ENCODE measurements at regions not wholly inside any gene's neighbourhood (a gene's known extent, or its start where the extent isn't known, plus 50 kb on each side); places are given as distances from the start of the nearest gene placed in this dataset.

GRCh38 chr2:33786881-33787280, 187.8 kb upstream of the FAM98A start:
- no peak for DNase-seq (ENCODE audit: low read depth)

GRCh38 chr2:33785201-33786106, 186.4 kb upstream of the FAM98A start:
- peak; percentile 12 for DNase-seq (ENCODE audit: low read depth)

GRCh38 chr2:33784488-33784887, 185.4 kb upstream of the FAM98A start:
- no peak for DNase-seq (ENCODE audit: low read depth)

GRCh38 chr2:33782395-33783230, 183.5 kb upstream of the FAM98A start:
- peak; percentile 17 for DNase-seq (ENCODE audit: low read depth)

GRCh38 chr2:33777786-33778185, 178.7 kb upstream of the FAM98A start:
- peak; percentile 8 for DNase-seq (ENCODE audit: low read depth)

GRCh38 chr2:33775306-33775705, 176.2 kb upstream of the FAM98A start:
- no peak for DNase-seq (ENCODE audit: low read depth)

GRCh38 chr2:33770023-33770422, 170.9 kb upstream of the FAM98A start:
- no peak for DNase-seq (ENCODE audit: low read depth)

GRCh38 chr2:33766175-33766574, 167.1 kb upstream of the FAM98A start:
- no peak for DNase-seq (ENCODE audit: low read depth)

GRCh38 chr2:33765122-33765521, 166.0 kb upstream of the FAM98A start:
- no peak for DNase-seq (ENCODE audit: low read depth)

GRCh38 chr2:33764551-33764950, 165.5 kb upstream of the FAM98A start:
- DNase-seq (ENCODE audit: low read depth) = no peak

GRCh38 chr2:33763671-33764310, 164.7 kb upstream of the FAM98A start:
- DNase-seq (ENCODE audit: low read depth) = peak; percentile 23

- DNase-seq (ENCODE audit: low read depth) = no peak
Measured at GRCh38 chr2:33762636-33763035, 163.5 kb upstream of the FAM98A start.

GRCh38 chr2:33746208-33746800, 147.2 kb upstream of the FAM98A start:
- DNase-seq (ENCODE audit: low read depth) = no peak

GRCh38 chr2:33735096-33735495, 136.0 kb upstream of the FAM98A start:
- no peak for DNase-seq (ENCODE audit: low read depth)

GRCh38 chr2:33730804-33731203, 131.7 kb upstream of the FAM98A start:
- DNase-seq (ENCODE audit: low read depth) = no peak

GRCh38 chr2:33730193-33730592, 131.1 kb upstream of the FAM98A start:
- no peak for DNase-seq (ENCODE audit: low read depth)

- no peak for DNase-seq (ENCODE audit: low read depth)
Measured at GRCh38 chr2:33729353-33729752, 130.3 kb upstream of the FAM98A start.

GRCh38 chr2:33728106-33728505, 129.0 kb upstream of the FAM98A start:
- DNase-seq (ENCODE audit: low read depth) = no peak

- DNase-seq (ENCODE audit: low read depth) = no peak
Measured at GRCh38 chr2:33727361-33728032, 128.4 kb upstream of the FAM98A start.

GRCh38 chr2:33726415-33726814, 127.3 kb upstream of the FAM98A start:
- peak; percentile 11 for DNase-seq (ENCODE audit: low read depth)

- DNase-seq (ENCODE audit: low read depth) = no peak
Measured at GRCh38 chr2:33723329-33723728, 124.2 kb upstream of the FAM98A start.

All from Daoy (cell line).